NCI-H1694 treated with DMSO at 0.1 percent for 48 hours (cell line): ENCODE measurements at regions not wholly inside any gene's neighbourhood (a gene's known extent, or its start where the extent isn't known, plus 50 kb on each side); places are given as distances from the start of the nearest gene placed in this dataset.
"Not testable (repeated sequence)": the region's sequence is repeated elsewhere in the genome, so short reads cannot be mapped to it uniquely, and the experiment has no call there.

Experiments used
- DNase-seq: peaks from one replicate; lab custom pipeline; 2025; lab: John Stamatoyannopoulos, UW

DNA sequence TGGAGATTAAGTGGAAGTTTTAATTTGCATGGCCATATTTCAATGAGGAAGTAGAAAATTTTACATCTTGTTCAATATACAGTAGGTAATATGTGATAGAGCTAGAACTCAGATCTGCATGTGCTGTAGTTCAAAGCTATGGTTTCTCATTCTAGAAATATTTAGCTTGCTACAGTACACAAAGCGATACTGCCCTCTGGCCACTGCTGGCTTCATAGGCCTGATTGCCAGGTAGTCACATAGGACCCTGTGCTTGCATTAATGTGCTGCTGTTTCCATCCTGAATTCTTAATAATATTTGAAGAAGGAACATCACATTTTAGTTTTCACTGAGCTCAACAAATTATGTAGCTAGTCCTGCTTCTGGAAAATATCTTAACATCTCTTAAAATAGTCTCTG, 87.0 kb downstream of the PLSCR2 start:
- DNase-seq, result no peak

DNA sequence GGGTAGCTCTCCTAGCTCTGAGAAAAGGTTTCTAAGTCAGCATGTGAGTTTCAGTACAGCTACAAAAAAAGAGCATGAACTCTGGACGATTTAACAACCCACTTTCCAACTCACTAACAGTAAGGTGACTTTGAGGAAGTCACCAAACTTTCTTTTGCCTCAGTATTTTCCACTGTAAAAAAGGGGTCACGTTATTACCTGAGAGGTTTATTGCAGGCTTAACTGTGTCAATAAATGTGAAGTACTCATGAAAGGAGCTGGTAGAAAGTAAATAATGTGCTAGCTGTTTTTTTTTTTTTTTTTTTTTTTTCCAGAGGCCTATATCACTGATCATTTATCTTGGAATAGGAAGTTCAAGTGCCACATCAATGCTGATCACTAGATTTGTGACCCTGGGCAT, 89.3 kb downstream of the PLSCR2 start:
- no peak for DNase-seq

DNA sequence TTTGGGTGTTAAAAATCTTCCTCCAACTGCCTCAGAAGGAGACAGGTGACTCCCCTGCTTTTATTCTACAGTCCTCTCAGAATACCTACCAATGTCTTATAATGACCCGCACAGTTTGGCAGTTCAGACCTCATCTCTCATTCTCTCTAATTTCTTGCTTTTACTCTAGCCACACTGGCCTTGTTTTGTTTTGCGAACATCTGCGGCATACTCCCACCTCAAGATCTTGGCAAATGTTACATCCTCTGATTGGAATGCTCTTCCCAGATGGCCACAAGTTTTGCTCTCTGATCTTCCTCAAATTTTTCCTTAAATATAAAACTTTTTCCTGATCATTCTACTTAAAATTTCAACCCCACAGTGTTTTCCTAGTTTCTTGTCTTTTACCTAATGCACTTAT, 94.1 kb downstream of the PLSCR2 start:
- DNase-seq, result no peak

DNA sequence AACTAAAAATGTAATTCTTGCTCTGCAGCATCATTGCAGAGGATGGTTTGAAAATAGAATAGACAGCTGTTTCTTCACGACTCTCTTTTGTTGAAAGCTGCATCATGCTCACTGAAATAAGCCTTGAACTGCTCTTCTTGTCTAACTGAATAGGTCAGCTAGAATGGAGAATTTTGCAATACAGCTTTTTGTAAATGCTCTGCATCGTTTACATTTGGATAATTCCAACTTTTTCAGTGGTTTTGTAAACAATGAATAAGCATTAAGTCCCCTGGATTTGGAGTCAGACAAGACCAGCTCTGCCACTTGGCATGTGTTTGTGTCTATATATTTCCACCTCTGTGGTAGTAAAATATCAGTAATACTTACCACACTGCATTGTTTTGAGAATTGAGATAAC, 95.2 kb downstream of the PLSCR2 start:
- DNase-seq, result no peak

DNA sequence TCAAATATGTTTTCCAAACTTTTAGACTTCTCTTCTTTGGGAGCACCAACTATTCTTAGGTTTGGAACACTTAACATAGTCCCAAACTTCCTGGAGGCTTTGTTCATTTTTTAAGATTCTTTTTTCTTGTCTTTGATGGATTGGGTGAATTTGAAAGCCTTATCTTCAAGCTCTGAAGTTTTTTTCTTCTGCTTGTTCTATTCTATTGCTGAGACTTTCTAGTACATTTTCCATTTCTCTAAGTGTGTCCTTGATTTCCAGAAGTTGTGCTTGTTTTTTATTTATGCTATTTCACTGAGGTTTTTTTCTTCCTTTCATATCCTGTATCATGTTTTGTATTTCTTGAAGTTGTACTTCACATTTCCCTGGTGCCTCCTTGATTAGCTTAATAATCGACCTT, 97.5 kb downstream of the PLSCR2 start:
- no peak for DNase-seq

DNA sequence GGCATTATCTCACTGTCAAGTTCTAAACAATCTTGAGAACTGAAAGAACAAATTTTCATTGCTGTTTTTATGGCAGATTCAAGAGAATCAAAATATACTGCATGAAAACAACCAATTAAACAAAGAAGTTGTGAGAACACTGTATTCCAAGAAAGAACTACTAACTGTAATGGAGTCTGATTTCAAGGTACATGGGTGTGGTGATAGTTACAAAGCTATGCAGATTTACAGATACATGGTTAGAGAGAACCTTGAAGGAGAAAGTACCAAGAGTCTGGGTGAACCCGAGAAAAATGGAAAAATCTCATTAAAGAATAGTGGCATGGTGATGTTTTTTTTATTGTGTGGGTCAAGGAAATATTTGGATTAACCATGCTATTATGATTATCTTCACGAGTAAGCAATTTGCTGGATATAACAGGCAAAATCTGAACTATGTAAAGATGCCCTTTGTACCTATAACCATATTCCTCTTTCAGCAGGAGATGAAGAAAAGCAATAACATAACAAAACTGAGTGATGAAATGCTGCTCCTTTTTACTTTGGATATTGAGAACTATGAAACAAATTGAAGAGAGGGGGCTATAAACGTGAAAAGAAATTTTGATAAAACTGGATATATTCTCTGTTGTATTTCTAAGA, 100.4 kb downstream of the PLSCR2 start:
- no peak for DNase-seq

DNA sequence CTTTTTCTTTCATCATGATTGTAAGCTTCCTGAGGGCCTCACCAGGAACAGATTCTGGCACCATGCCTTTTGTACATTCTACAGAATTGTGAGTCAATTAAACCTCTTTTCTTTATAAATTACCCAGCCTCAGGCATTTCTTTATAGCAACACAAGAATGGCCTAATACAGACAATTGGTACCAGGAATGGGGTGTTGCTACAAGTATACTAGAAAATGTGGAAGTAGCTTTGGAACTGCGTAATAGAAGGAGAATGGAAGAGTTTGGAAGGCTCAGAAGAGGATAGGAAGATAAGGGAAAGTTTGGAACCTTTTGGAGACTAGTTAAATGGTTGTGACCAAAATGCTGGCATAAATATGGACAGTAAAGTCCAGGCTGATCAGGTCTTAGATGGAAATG, 108.9 kb upstream of the PLSCR4 start:
- no peak for DNase-seq

DNA sequence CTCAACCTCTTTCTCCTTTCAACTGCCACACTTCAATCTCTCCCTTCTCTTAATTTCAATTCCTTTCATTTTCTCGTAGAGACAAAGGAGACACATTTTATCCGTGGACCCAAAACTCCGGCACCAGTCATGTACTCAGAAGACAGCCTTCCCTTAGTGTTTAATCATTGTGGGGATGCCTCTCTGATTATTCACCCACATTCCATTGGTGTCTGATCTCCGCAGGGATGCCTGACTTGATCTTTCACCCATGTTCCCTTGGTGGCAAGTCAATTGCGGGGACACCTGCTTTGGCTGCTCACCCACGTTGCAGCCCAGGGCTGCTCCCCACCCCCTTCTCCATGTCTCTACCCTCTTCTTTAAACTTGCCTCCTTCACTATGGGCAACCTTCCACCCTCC, 103.5 kb upstream of the PLSCR4 start:
- DNase-seq, result not testable (repeated sequence)

DNA sequence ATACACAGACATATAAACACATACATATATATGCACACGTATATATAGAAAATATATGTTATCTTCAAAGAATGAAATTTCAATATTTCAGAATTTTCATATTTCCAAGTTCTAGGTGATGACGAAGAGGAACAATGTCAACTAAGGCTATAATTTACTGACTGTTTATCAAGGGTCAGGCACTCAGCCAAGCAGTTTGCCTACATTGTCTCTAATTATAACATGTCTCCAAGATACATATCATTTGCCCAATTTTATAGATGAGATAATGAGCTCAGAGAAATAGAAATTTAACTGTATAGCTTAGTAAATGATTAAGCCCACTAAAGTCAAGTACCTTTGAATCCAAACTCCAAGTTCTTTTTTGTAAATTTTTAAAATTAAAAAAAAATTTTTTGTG, 99.9 kb upstream of the PLSCR4 start:
- no peak for DNase-seq

DNA sequence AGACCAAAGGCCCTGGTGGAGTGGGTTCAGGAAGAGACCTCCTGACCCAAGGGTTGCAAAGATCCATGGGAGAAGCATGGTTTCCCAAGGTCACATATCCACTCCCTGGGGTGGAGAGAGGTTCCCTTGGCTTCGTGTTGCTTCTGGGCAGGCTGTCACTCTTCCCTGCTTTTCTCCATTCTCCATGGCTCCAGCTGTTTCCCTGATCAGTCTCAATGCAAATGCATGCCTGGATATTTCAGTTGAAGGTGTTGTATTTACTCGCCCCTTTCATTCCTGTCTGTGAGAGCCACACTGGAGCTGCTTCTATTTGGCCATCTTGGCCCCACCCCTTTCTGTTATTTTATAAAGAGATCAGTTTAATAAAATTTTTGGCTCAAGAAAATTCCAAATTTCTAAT, 95.0 kb upstream of the PLSCR4 start:
- DNase-seq, result no peak

DNA sequence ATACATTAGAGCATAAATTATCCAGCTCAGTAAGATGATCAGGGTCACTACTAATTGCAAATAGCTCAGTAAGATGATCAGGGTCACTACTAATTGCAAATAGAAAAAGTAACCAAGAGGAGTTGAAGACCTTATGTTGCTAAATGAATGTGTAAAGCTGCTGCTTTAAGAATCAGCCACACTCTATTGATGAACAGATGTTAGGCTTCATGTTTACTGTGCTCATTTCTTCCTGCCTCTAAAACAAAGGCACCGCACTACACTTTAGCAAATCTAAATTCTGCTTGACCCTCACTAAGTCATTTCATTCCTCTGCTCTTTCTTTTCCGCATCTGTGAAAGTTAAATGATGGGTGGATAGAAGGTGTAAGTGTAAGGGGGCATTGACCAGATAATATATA, 92.6 kb upstream of the PLSCR4 start:
- no peak for DNase-seq

DNA sequence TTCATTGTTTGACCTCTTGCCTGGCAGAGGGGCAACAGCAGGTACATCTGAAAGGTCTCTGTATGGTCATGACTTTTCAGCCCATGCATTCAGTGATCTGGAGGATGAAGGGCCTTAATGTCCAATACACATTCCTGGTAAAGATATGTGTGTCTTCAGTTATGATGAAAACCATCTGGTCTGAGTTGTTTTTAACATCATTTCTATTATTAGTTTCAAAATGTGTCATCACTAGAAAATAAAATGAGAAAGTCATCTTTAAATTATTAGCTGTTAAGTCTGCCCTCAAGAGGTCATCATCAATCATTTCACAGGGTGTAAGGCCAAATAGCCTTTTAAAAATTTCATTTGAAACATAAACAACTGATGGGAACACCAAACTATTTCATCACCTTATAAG, 92.1 kb upstream of the PLSCR4 start:
- no peak for DNase-seq

DNA sequence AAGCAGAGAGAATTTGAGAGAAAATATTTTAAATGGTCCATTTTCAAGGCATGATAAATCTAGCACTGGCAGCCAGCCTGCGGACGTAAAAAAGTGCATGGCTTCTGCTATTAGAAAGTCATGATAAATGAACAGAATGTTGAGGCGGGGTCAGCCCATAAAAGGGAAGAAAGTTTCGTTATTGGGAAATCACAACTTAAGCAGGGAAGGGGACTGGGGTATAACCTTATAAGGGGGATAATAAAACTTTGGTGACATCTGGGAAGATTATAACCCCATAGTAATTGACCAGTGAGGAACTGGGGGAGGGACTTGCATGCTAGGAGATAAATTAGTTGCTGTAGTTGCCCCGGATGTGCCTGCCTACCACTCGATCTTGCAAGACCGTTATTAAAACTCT, 88.4 kb upstream of the PLSCR4 start:
- no peak for DNase-seq

DNA sequence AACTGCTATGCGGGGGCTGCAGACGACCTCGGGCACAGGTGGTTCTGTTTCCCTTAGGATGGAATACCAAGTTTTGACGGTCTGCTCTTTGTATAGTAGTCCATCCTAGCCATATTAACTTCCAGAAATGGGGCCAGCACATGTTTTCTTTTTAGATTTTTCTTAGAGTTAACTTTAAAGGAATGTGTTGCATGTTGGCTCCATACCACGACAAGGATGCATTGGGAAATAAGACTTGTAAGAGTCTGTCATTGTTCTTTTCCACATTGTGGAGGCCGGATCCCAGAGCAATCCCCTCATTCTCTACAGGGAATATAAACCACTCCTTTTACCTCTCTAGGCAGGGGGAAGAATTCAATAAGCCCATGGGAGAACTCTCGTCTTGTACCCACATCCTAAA, 87.1 kb upstream of the PLSCR4 start:
- no peak for DNase-seq

DNA sequence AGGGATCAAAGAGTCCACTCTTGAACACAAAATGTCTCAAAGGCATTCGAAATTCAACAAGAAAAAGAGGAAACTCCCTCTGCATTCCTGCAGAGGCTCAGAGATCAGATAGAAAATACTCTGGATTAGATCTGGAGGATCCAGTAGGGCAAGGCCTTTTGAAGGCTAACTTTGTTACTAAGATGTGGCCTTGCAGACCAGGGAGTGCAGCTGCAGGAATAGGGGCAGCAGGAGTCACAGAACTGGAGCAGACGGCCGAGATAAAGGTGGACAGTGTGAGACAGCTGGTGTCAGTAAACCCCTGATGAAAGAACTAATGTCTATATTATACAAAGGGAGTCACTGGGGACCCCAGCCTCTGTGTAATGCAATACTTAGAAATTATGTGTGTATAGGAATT, 84.5 kb upstream of the PLSCR4 start:
- DNase-seq, result no peak

DNA sequence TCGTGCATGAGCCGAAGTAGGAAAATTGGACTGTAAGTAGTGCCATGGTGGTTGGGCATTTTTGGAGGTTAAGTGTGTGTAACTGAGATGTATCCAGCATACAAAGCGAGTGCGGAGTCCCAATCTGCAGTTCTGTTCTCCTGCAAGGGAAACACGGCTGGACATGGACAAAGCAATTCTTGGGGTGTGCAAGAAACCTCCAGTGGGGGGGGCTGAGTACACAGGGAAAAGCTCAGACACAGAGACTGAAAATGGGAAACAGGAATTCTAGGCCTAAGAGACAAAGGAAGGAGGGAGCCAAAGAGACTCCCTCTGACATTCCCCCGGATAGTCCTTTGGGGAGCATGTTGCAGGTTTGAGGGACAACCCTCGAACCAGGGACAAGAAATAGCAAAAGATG, 83.2 kb upstream of the PLSCR4 start:
- DNase-seq, result no peak

DNA sequence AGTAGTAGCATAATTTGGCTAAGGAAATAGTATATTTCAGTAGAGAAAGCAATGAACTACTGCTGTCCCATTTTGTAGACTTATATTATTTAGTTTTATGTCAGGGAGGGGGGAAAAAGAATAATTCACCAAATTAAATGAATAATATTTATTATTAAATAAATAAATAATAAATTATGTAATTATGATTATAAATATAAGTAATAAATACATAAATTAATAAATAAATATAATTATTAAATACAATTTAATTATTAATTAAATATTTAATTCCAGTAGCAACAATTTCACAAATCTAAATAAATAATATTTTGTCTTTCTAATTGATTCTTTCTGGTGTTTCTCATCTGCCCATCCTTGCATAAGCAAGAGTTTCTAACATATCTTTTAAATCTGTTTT, 81.1 kb upstream of the PLSCR4 start:
- no peak for DNase-seq

DNA sequence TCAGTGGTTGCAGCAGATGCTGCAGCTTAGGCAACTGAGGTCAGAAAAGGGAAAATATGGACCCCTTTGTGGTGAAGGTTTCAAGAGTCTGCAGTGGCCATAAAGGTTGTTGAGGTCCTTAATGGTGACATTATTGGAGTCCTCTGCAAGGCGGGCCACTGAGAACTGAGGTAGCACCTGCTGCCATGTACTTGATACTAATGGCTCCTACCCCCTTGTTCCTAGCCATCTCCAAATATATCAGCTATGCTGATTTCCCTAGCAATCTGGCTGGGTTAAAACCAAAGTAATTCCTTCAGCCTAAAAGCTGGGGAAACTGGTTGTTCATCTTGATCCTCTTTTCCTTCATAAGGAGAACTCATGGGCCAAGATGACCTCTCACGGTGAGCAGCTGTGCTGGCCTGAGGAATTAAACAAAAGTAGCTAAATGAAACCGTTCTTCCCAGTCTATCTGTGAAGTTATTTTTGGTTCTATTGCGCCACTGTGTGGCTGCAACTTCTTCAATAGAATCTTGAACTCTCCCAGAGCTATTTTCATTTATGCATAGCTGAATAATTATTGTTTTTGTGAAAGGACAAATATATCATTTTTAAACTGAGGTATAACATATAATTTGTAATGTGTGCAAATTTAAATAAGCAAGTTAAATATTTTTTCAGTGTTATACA, 76.1 kb upstream of the PLSCR4 start:
- peak; percentile 5 for DNase-seq

DNA sequence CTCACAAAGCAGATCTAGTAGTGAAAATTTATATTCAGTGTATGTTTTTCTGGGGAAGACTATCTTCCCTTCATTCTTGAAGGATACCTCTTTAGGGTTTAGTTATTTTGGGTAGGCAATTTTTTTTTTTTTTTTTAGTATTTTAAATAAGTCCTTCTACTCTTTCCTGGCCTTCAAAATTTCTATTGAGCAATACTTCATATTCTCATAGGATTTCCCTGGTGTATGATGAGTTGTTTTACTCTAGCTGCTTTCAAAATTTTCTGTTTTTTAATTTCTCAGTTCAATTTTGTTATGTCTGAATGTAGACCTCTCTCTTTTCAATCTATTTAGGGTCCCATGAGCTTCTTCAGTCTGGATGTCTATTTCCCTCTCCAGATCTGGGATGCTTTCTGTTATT, 74.3 kb upstream of the PLSCR4 start:
- no peak for DNase-seq

DNA sequence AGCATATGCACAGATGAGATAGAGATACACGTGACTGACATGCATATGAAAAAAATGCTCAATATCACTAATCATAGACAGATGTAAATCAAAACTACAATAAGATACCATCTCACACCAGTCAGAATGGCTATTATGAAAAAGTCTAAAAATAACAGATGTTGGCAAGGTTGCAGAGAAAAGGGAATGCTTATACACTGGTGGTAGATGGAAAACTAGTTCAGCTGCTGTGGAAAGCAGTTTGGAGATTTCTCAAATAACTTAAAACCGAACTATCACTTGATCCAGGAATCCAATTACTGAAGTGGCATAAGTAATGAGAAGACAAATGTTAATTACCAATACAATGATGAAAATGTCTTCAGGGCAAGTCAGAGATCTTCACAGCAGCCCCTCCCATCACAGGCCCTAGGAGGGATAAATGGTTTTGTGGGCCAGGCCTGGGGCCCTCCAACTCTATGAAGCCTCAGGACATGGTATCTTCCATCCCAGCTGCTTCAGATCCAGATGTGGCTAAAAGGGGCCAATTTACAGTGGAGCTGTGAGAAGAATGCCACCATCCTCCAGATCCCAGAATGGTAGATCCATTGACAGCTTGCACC, 71.4 kb upstream of the PLSCR4 start:
- DNase-seq, result no peak

DNA sequence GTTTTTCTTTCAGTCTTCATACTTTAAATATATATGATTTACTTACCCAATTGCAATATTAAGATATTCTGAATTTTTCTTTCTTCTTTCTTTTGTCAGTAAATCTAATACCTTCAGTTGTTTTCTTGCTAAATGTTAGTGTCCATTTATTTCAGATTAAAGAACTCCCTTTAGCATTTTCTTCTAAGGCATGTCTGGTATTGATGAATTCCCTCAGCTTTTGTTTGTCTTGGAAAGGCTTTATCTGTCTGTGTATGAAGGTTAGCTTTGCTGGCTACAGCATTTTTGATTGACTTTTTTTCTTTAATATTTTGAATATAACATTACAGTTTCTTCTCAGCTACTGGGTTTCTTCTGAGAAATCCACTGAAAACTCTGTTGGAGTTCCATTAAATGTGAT, 64.0 kb upstream of the PLSCR4 start:
- no peak for DNase-seq

DNA sequence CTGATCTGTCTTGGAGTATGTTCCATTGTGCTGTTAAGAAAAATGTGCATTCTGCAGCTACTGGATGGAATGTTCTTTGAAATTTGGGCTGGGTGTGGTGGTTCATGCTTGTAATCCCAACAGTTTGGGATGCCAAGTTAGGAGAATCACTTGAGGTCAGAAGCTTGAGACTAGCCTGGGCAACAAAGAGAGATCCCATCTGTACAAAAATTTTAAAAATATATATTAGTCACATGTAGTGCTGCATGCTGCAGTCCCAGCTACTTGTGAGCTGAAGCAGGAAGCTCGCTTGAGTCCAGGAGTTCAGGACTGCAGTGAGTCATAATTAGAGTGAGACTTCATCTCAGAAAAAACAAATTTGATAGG, 62.8 kb upstream of the PLSCR4 start:
- no peak for DNase-seq

DNA sequence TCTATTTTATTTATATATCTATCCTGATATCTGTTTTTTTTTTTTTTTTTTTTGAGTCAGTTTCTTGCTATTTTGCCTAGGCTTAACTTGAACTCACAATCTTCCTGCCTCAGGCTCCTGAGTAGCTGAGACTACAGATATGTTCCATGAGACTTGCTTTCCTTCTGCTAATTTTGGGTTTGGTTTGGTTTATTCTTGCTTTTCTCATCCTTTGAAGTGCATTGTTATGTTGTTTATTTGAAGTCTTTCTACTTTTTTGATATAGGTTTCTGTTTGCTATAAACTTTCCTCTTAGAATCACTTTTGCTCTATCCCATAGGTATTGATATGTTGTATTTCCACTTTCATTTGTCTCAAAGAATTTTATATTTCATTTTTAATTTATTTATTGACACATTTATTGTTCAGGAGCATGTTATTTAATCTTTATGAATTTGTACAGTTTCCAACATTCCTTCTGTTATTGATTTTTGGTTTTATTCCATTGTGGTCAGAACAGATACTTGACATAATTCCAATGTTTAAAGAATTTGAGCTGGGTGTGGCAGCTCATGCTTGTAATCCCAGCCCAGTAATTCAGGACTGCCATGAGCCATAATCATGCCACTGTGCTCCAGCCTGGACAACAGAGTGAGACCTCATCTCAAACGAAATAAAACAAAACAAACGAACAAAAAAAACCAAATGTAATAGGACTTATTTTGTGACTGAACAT, 62.3 kb upstream of the PLSCR4 start:
- DNase-seq, result no peak
